Activated CD4-positive, alpha-beta T cell treated with anti-CD3 and anti-CD28 coated beads for 24 hours (primary cell): ENCODE measurements at regions not wholly inside any gene's neighbourhood (a gene's known extent, or its start where the extent isn't known, plus 50 kb on each side); places are given as distances from the start of the nearest gene placed in this dataset.
"Not testable (repeated sequence)": the region's sequence is repeated elsewhere in the genome, so short reads cannot be mapped to it uniquely, and the experiment has no call there.

Source experiments
- DNase-seq, 2 donors: peaks; one replicate each; pipeline ENCODE4 v3.0.0-alpha.2; 2020; ENCODE audit warnings: low read depth in 2 of 2

- not testable (repeated sequence) for DNase-seq
Measured at GRCh38 chr7:76723928-76724327, 96.8 kb upstream of the POMZP3 start.

- DNase-seq, result not testable (repeated sequence)
Measured at GRCh38 chr7:76716551-76716950, 89.5 kb upstream of the POMZP3 start.

- not testable (repeated sequence) for DNase-seq
Measured at GRCh38 chr7:76712926-76713325, 85.8 kb upstream of the POMZP3 start.

- not testable (repeated sequence) for DNase-seq
Measured at GRCh38 chr7:76711648-76712047, 84.6 kb upstream of the POMZP3 start.

- not testable (repeated sequence) for DNase-seq
Measured at GRCh38 chr7:76709703-76710102, 82.6 kb upstream of the POMZP3 start.

DNA sequence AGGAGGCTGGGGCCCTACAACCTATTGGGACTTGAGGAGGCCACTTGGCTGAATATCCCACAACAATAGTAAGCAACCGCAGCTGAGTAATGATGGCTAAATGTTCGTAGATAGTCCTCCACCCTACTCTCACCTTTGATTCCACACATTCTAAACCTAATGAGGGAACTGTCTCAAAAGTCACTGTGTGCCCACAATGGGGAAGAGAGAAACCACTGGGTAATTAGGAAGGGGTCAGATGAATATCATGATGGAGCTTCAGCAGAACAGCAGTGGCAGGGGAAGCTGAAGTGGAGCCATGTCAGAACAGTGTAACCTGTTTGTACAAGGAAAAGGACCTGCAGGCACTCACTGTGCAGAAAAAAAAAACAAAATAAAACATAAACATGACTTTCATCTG is 81.4 kb upstream of the POMZP3 start:
- not testable (repeated sequence) for DNase-seq

- DNase-seq, result not testable (repeated sequence)
Measured at GRCh38 chr7:76703815-76704214, 76.7 kb upstream of the POMZP3 start.

DNA sequence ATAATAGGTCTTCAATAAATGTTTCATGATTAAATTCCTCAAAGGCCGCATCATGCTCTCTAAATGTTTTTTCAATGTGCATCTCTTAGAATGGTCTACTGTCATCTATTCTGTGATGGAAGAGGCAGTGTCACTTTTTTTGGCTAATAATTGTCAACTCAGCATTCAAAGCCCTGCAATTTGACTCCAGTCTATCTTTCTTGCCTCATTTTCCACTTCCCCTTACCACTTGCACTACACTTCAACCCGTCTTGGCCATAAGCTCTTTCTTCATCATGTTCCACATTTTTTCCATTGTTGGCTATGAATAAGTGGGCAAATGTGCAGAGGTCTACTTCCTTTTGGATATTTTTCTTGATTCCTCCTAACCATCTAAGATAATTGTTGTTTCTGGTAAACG is 59.2 kb upstream of the POMZP3 start:
- not testable (repeated sequence) for DNase-seq

GRCh38 chr7:76684737-76685136 is 57.7 kb upstream of the POMZP3 start:
- DNase-seq, result not testable (repeated sequence)

DNA sequence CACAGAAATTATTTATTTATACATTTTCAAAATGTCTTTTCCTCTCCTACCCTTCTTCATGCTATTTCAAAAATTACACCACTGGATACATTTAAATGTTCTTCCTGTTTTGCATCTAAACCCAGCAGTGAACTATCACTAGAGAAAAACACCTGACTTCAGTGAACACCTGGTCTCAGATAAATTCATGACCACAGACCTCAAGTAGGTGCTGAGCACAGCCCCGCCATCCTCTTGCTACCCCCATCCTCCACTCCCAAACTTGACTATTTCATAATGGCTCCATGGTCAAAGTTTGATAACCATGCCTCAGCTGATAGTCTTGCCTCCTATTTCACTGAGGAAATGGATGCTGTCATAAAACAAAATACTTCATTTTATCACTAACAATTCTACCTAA is 56.6 kb upstream of the POMZP3 start:
- DNase-seq, result not testable (repeated sequence)

DNA sequence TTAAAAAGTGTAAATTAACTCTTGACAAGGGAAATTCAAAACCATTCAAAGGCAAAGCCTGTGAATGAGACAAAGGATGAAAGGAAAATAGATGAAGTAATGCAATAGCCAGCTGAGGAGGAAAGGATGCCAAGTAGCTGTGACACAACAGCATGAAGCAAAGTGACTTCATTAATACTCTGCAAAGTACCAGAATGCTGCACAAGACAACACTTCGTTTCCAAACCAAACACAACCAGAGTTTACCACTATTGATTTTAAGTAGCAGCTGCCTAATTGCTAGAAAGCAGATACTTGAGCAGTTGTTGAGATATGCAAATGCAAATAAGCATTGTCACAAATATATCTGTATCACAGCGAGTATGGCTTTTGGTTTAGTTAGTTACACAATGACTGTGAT is 54.7 kb upstream of the POMZP3 start:
- DNase-seq, result not testable (repeated sequence)

DNA sequence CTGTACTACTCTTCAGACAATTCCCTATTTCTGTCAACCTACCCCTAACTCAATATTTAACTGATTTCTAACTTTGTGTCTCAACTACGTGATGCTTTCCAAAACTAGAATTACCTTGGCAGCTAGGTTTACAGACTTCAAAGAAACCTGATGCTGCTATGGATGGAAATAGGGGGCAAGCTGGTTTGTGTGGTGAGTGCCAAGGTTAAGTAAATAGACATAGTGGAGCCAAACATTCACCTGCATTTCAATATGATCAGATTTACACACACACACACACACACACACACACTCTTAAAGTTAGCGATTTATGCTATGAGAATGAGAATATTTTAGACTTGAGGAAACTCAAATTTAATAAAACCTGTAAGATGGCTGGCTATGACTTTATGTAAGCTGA is 52.1 kb upstream of the POMZP3 start:
- DNase-seq, result not testable (repeated sequence)

GRCh38 chr7:76678500-76678899 is 51.4 kb upstream of the POMZP3 start:
- not testable (repeated sequence) for DNase-seq

DNA sequence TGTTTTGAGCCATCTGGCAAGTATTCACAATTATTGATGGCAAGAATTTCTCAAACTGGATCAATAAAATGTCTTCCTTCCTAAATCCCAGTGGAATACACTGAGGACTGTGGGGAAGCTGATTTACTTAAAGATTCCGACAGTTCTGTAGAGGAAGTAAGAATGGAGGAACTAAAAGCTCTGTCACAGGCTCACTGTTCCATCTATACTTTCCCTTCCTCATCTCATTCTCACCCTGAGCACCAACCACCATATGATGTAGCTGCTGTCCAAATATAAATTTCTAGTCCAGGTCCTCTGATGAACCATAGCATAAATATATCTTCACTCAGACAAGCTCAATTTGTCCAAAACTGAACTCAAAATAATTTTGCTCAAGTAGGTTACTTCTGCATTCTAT is 49.8 kb upstream of the POMZP3 start:
- not testable (repeated sequence) for DNase-seq
